SK-MEL-5 (cell line): ENCODE measurements at regions not wholly inside any gene's neighbourhood (a gene's known extent, or its start where the extent isn't known, plus 50 kb on each side); places are given as distances from the start of the nearest gene placed in this dataset.

ENCODE experiments used
- DNase-seq: peaks from one replicate; pipeline ENCODE4 v3.0.0-alpha.2; 2016; ENCODE audit warnings: low read depth, low spot score
- in situ Hi-C: cut with HindIII; loops from 2 replicates; pipeline ENCODE4 v1.10.0; 2016; ENCODE audit warnings: low sequenced_read_pairs, high pct_unique_total_duplicates, low pct_unique_long_range_greater_than_20kb

DNA sequence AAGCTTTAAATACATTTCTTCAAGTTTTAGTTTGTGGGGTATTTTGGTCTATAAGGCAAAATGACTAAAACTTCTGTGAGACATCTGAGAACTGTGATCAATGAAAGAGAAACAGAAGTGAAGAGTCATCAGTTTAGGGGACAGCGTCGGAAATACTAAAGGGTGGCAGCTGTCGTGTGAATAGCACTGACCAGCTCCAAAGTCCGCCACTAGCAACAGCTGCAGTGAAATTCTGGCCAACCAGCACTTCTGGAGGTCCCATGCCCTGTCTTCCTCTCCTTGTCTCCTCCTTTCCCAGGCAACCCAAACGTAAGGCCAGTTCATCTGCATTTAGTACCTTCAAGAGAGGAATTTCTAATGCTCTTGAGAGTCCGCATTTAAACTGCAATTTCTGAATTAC lies 87.5 kb downstream of the DACT2 start:
- DNase-seq: no peak
- in situ Hi-C loops: no loop called here

DNA sequence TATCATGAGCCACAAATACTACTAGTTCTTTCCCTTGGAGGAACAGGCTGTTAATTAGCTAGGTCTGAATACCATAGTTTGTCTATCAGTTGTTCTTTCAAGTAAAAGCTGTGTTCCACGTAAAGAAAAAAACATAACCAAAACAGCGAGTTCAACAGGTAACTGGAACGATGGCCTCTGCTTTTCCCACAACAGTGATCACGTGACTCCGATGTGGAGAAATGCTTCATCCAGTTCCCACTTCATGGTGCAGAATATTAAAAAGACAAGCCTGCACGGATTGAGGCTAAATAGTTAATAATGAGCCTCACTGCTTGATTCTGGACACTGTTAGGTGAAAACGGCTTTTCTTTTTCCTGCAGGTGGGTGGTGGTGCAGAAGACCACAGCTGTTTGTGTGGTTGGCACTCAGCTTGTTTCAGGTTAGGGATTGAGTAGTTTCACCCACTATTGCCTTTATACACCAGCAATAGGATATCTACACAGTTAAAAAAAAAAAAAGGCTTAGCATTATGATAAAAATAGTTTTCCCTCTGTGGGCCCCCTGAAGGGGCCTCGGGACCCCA lies 88.1 kb downstream of the DACT2 start:
- in situ Hi-C loops: no loop called here
- DNase-seq: no peak

DNA sequence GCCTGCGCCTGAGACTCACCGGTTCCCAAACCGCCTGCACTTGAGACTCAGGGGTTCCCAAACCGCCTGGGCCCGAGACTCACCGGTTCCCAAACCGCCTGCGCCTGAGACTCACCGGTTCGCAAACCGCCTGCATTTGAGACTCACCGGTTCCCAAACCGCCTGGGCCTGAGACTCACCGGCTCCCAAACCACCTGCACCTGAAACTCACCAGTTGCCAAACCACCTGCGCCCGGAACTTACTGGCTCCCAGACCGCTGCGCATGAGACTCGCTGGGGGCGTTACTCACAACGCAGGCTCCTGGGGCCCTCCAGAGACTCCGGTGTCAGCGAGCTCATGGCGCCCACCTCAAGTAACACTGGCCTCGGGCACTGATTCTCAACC lies 90.2 kb downstream of the DACT2 start:
- no peak for DNase-seq
- in situ Hi-C loops: no loop called here

DNA sequence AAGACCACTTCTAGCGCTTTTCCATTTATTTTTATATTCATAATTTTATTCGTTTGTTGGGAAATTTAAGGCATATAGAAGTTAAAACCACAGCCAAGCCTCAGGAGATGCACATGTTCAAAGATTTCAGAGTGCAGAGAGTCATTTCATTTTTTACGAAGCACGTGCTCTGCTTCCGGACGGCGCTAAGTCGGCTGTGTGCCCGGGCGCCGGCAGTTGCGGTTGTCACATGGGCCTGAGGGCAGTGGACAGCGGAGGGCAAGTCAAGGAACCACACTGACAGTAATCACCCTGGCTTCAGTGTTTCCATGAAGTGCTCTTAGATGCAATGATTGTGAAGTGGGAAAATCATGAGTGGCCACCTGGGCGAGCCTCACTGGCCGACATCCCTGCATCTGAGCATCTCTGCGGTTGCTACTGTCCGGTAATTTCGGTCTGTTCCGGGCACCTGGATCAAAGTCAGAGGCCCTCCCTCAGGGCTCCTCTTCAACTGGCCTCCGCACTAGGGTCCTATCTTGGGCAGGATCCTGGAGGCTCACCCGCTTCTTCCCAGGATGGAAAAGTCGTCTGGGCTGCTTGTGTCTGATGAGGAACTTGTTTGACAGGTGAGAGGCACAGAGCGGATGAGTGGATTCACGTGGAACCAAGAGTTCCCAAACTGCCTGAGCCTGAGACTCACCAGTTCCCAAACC lies 90.8 kb downstream of the DACT2 start:
- in situ Hi-C loops: no loop called here
- DNase-seq: no peak

DNA sequence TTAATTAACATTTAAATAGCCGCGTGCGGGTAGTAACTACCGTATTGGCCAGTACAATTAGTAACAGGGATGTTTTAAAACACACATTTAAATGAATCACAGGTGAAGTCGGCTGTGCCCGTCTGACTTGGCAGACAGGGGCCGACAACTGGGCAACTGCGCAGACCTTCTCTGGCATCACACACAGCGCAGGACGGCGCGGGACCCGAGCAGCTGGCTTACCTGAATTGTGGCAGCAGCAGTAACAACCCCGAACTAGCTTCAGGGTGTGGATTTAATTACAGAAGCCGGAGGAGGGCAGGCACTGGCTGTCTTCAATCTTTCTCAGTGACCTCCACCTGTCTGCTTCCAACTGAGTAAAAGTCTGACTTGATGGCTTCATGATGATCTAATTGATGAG lies 91.7 kb downstream of the DACT2 start:
- in situ Hi-C loops: no loop called here
- DNase-seq: no peak

DNA sequence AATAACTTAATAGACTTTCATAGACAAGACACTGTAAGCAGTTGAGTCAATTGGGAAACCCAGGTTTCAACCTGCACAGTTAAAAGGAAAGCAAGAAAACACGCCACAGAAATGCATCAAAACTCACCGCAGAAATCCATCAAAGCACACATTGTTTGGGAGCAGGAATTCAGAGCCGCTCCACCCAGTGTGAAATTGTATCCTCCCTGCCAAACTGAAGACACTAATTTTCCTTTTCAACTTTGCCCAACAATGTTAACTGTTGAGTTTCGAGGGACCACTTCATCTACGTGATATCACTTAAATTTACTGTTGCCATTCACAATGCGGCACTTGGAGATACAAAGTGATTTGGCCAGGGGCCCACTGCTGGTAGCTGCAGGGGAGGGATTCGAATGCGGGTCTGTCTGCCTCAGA lies 92.7 kb downstream of the DACT2 start:
- in situ Hi-C loops: no loop called here

DNA sequence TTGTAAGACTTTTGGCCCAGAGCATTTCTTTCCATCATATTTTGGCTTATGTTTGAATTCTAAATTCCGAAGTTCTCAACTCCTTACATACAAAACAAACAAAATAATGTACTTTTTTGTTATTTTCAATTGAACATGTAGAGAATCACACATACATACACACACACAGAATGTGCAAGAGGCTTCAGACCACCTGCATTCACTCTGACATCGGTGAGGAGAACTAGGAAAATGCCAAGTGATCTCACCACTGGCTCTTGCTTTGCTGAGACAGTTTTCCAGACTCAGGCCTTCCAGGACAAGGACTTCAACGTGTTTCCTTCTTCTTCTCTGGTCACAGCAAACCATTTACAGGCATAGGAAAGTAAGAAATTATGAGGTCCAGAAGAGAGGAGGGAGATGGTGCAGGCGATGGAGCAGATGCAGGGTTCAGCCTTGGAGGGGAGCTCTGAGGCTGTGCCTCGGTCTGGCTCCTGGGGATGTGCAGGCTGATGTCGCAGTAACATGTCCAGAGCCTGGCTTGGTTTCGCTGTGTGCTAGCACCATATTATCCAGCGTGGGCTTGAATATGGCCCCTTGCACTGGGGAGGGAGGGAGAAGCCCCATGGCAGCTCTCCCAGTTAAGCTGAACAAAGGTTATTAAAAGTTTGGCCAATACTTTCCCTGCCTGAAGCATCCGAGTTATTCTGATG lies 93.4 kb downstream of the DACT2 start:
- in situ Hi-C loops: no loop called here

More for the DNA sequence above, 92.7 kb downstream of the DACT2 start:
- DNase-seq: peak; percentile 30

DNA sequence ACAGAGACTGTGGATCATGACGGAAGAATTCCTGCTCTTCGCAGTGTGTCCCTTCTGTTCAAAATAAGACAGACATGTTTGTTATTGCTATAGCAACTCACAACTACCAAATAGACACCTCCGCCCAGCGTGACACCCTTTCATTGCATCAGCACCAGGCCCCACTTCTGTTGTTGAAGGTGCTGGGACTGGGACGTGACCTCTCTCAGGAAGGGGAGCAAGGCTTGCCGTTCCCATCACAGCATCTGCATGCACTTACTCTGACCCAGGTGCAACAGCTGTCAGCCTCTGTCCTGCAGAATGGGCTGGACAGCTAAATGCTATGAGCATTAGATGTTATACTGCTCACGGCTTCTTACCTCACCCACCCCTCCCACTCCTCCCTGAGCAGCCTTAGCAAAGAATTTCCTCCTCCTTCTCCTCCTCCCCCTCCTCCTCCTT lies 94.1 kb downstream of the DACT2 start:
- no peak for DNase-seq
- in situ Hi-C loops: no loop called here

More for the DNA sequence above, 93.4 kb downstream of the DACT2 start:
- no peak for DNase-seq

DNA sequence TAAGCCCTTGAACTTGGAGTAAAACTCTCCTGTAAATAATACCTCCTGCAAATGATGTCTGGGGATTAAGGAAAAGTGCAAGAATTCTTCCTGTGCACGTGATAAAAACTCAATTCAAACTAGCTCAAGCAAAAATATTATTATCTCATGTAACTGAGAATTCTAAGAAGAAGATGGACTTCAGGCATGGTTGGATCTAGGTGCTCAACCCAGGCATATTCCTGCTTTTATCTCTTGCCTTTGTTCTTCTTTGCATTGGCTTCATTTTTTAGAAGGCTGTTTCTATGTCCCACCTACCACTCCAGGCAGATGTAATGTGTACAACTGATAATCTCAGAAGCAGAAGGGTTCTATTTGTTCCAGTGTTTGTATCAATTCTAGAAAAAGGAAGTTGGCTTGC lies 95.8 kb downstream of the DACT2 start:
- in situ Hi-C loops: no loop called here
- DNase-seq: no peak

DNA sequence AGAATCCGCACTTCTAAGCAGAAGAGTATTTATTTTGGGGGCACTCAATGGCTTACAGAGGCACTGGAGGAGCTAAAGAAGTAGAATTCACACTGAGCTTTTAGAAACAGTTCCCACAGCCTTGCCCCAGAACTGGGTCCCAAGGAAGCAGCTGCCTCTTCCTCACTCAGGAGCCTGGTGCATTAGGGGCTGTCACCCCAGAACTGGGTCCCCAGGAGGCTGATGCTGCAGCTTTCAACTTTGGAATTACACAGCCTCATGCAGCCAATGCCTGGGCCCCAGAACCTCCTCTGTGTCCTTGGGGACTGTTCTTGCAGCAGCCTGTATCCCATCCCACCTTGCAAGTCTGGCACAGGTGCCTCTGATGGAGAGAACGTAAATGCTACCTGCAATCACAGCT lies 96.4 kb downstream of the DACT2 start:
- no peak for DNase-seq
- in situ Hi-C loops: no loop called here

DNA sequence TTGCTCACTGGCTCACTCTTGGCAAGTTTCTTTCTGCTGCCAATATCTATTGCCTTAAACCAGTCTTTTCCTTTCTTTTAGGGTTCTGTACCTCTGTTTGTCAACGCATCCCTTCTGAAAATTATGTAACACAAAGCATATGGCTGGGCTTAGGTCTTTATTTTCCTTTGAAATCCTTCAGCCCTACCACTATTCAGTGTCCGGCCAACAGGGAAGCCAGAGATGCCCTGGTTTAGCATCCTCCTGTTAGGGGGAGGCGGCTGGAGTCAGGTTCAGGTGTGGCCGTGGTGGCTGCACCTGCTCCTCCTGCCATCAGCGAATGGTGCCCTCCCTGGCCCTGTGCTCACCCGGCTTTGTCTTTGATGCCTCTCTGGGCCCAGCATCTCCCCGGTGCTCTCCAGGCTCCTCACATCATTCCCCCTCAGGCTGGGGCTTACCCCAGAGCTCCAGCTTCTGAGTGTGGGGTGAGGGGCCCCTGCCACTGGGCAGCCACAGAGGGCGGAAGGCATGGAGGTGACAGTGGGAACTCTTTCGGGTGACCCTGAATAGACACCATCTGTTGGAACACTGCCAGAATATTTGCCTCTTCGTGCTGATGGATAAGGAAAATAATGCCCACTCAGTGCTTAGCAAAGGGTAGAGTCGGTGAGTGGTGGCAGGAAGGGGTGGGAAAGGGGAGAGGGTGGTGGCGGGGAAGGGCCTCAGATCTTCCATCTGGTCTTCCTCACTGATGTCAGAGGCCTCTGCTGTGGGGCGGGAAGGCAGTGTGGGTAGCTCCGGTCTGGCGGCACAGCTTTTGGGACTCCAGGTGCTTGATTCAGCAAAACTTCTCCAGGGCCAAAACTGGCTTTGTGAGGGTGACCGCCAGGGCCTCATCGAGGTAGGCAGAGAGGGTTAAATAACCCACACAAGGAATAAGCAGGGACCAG lies 97.2 kb downstream of the DACT2 start:
- no peak for DNase-seq
- in situ Hi-C loops: no loop called here

DNA sequence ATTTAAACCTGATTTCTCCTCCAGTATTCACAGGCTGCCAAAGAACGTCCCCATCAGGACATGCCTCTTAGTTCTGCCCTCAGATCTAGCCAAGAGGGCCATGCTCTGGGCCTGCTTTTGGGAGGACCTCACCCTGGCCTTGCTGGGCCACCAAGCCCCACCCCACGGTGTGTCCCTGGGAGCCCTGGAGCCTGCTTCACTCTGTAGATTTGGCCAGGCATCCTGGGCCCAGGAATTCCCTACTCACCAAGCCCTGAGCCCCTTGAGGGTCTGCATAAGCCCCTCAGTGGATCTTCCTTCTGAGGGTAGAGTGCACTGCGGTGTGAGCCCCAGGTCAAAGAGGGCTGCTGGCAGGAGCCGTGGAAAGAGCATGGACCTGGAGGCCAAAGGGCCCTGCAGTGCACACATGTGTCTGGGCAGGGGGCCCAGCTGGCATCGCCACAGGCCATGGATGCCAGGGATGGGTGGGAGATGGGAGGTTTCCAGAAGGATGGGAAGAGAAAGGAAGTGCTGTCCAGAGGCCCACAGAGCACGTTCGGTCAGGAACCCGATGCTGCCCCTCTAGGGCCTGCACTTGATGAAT lies 98.0 kb downstream of the DACT2 start:
- DNase-seq: no peak
- in situ Hi-C loops: no loop called here

DNA sequence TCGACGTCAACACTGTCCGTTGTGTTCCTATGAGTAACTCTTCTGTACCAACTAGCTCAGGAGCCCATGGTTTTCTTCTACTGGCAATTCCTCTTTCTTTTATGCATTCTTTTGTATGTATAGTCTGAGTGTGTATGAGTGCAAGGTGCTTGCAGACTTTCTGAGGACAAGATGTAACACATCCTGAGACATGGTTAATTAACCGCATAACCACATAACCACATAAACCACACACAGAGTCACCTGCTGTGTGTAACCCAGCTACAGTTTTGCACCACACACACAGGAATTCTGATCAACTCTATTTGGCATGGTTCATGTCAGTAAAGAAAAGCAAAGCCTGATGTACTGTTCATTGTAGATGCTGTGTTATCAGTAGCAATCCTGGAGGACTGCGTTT lies 98.6 kb downstream of the DACT2 start:
- in situ Hi-C loops: no loop called here

DNA sequence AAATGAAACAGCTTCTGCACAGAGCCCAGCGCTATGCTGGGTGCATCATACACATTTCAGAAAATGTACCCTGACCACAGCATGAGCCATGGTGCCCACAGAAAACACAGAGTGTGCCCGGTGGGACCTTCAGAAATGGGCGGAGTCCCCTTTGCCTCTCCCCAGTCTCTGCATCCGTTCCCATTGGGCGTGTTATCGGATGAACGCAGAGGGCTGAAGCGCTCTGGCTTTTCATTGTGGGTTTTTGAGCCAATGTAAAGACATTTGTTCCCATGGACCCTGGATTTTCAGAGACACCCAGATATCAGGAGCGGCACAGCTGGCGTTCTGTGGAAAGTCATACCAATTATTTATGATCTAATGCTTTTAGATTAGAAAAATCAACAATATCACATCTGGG lies 99.8 kb downstream of the DACT2 start:
- in situ Hi-C loops: no loop called here
- no peak for DNase-seq

More for the DNA sequence above, 98.6 kb downstream of the DACT2 start:
- DNase-seq: no peak

DNA sequence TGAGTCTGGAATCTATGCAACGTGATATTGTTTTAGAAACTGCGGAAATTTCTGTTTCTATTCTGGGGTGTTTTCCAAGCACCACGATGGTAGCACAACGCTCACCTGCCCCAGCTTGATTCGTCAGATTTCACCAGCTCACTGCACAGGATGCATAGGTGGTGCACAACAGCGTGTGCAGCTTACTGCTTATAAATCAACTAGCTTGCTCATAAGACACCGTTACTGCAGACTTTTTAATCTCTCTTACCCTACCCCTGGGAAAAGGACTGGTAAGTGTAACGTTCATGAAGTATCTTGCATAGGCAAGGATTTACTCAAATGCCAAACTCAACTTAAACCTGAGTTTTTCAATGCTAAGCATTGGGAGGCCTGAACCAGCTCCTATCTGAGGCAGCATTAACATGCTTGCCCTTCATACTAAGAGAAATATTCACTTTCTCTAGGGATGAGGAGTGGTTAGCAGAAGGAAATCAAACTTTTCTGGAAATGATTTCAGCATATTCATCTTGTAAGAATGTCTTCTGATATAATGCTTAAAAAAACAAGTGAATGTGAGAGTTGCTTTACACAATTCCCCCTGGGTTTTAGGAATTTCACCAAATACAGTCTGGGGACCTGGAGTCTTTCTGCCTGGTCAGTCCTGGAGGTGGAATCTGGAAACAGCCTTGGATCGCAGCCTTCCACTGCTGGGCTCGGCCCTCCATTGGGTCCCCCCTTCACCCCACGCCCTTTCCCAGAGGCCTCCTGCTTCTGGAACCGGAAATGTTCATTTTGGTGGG lies 100.6 kb downstream of the DACT2 start:
- in situ Hi-C loops: no loop called here
- DNase-seq: no peak

DNA sequence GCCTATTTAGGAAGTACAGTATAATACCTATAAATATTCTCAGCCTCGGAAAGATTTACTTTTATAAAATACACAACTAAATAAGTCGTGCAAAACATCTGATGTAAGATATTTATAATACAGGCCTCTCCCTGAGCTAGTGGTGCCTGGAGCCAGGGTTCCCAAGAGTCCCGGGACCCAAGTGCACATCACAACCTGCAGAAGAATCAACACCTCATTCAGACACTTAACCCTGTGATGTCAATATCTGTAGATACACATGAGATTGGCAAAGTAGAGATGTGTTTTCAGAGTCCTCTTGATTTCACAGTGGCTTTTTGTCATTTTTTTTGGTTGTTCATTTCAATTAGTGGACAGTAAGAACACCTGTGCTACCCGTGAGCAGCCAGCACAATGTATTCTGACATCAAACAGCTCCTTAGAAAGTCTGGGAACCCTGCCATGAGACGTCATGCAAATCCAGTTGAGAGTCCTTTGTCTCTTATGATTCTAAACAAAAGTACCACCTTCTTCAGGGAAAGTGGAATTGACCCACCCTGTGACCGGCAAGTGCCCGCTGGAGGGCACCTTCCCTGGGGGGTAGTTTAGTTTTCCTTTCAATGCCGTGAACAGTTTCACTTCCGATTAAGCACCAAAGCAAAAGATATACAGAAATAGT lies 101.6 kb downstream of the DACT2 start:
- no peak for DNase-seq
- in situ Hi-C loops: no loop called here
